Lung (tissue), 11 donors: ENCODE measurements at regions not wholly inside any gene's neighbourhood (a gene's known extent, or its start where the extent isn't known, plus 50 kb on each side); places are given as distances from the start of the nearest gene placed in this dataset.

Experiments
- ATAC-seq: fragments of 200-7000 bp; cut with Tn5 transposase; one replicate; pipeline ENCODE4 v1.9.1; 2020; ENCODE audit warnings: moderate number of reproducible peaks; ENCODE audit not compliant: insufficient read depth, low FRiP score
- DNase-seq, 3 donors: peaks; one replicate each; pipeline ENCODE4 v3.0.0-alpha.2; 2013 to 2017
- H3K27ac ChIP-seq, 2 donors: one replicate each; pipeline ENCODE4 v1.5.1; 2013; ENCODE audit warnings: mild to moderate bottlenecking in 2 of 2, moderate library complexity in 2 of 2, control low read depth in 1 of 2, inconsistent platforms in 1 of 2, low read depth in 1 of 2, low read length in 1 of 2
- H3K27me3 ChIP-seq, 3 donors: one replicate each; pipeline ENCODE4 v1.5.1; 2013; ENCODE audit warnings: low read length in 2 of 3; ENCODE audit not compliant: control insufficient read depth in 3 of 3, insufficient read depth in 3 of 3
- H3K36me3 ChIP-seq, 4 donors: one replicate each; pipeline ENCODE4 v1.5.1; 2013; ENCODE audit warnings: low read length in 4 of 4, mild to moderate bottlenecking in 1 of 4, moderate library complexity in 1 of 4; ENCODE audit not compliant: control insufficient read depth in 4 of 4, insufficient read depth in 4 of 4
- H3K4me1 ChIP-seq, 5 donors: one replicate each; pipeline ENCODE4 v1.5.1; 2013; ENCODE audit warnings: low read length in 5 of 5, mild to moderate bottlenecking in 2 of 5, moderate library complexity in 1 of 5; ENCODE audit not compliant: control insufficient read depth in 5 of 5, insufficient read depth in 5 of 5
- H3K4me3 ChIP-seq: one replicate; pipeline ENCODE4 v1.5.1; 2013; ENCODE audit warnings: mild to moderate bottlenecking, control low read depth, moderate library complexity
- H3K9ac ChIP-seq, 2 donors: one replicate each; pipeline ENCODE4 v1.5.1; 2013; ENCODE audit warnings: low read length in 2 of 2, control low read depth in 1 of 2; ENCODE audit not compliant: insufficient read depth in 1 of 2
- H3K9me3 ChIP-seq, 4 donors: one replicate each; pipeline ENCODE4 v1.5.1; 2013; ENCODE audit warnings: low read length in 3 of 4, mild to moderate bottlenecking in 1 of 4, moderate library complexity in 1 of 4; ENCODE audit not compliant: control insufficient read depth in 4 of 4, insufficient read depth in 3 of 4
- CTCF ChIP-seq: IDR thresholded peaks from 2 replicates; pipeline ENCODE4 v1.5.1; 2012; ENCODE audit warnings: mild to moderate bottlenecking; ENCODE audit errors: control extremely low read depth, extremely low read depth
- WGBS, 2 donors: extraction: QIAGEN DNeasy Blood & Tissue Kit; methylation state at CpG; one replicate each; pipeline ENCODE4 v1.1.7; 2013; 5-methylcytosine and 5-hydroxymethylcytosine counted together
- donor health status: control.
- donor health status: control.
- donor health status: Bipolar disorder and iron deficiency.
- donor health status: healthy.
- donor health status: DM: yes; HTN: yes; CAD: no.

- 67 to 87% methylated on average over 3 of the region's 3 CpGs for WGBS, 2 donors
- DNase-seq (no peak), ATAC-seq (no peak)
- no peaks in the 10 kb centered on the region for H3K36me3 ChIP-seq
- no peak for TF ChIP-seq CTCF
- no peaks in the 10 kb centered on the region for H3K27me3 ChIP-seq
- H3K9ac ChIP-seq, result no peak overlapping the region
- no peak overlapping the region for H3K4me3 ChIP-seq
- H3K27ac ChIP-seq, result no peak overlapping the region
- H3K9me3 ChIP-seq, result peaks cover 0 to 2% (median 0%) of the 10 kb centered on the region in 4 donors
- H3K4me1 ChIP-seq, result no peaks in the 10 kb centered on the region
Observed at GRCh38 chr1:63041660-63042059, 257.7 kb downstream of the ATG4C start.

DNA sequence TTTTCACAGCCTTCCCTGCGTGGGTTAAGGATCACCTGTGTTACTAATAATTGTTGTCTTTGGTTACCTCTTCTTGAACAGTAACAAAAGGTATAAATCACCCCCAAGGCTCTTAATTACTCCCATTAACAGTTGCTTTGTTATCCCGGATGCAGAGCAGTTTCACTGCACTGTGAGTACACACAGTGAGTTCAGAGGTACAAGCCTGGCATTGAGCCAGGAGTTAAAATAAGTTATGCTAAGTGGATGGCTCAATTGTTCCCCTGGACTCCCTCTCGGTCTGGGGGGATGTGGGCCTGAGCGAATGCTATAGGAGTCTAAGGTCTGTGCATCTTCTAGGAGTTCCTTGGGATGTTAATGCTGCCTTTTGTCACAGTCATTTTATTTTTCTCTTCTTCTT, 258.3 kb downstream of the ATG4C start:
- no peak overlapping the region for H3K4me3 ChIP-seq
- 42 to 47% methylated on average over 4 of the region's 4 CpGs for WGBS, 2 donors
- no peak for TF ChIP-seq CTCF
- H3K9me3 ChIP-seq, result peaks cover 0 to 2% (median 0%) of the 10 kb centered on the region in 4 donors
- no peaks in the 10 kb centered on the region for H3K36me3 ChIP-seq
- no peaks in the 10 kb centered on the region for H3K4me1 ChIP-seq
- H3K9ac ChIP-seq, result no peak overlapping the region
- ATAC-seq (no peak), DNase-seq (peak; percentile 22 to 50 (median 23))
- H3K27me3 ChIP-seq, result no peaks in the 10 kb centered on the region
- H3K27ac ChIP-seq, result no peak overlapping the region

- no peak for DNase-seq
- Histone ChIP-seq H3K4me1 (no peaks in the 10 kb centered on the region), H3K9ac (no peak overlapping the region), H3K27ac (no peak overlapping the region), H3K36me3 (no peaks in the 10 kb centered on the region), H3K27me3 (no peaks in the 10 kb centered on the region), H3K9me3 (peaks cover 0 to 2% (median 0%) of the 10 kb centered on the region in 4 donors), H3K4me3 (no peak overlapping the region)
- ATAC-seq, result no peak
- no peak for TF ChIP-seq CTCF
- WGBS, 2 donors, result 93 to 94% methylated on average over 2 of the region's 2 CpGs
Observed at GRCh38 chr1:63046539-63046938, 262.6 kb downstream of the ATG4C start.

DNA sequence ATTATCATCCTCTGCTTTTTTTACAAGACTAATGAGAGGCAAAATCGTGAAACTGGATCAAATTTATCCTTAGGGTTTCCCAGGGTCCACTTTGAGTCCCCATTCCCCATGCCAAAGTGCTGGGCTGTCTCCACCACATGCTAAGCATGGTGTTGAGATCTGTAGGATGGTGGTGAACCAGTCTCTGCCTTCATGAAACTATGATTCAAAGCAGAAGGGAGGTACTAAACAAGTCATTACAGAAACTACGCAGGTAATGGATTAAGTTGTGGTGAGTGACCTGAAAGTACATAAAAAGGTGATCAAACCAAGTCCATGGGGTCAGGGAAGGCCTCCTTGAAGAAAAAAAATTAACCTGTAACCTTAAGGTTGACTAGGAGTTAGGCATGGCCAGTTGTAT, 265.2 kb downstream of the ATG4C start:
- Histone ChIP-seq H3K27ac (no peak overlapping the region), H3K27me3 (no peaks in the 10 kb centered on the region), H3K4me3 (no peak overlapping the region), H3K9me3 (no peaks in the 10 kb centered on the region), H3K4me1 (no peaks in the 10 kb centered on the region), H3K36me3 (no peaks in the 10 kb centered on the region), H3K9ac (no peak overlapping the region)
- DNase-seq, result no peak
- 70 to 72% methylated on average over 2 of the region's 2 CpGs for WGBS, 2 donors
- ATAC-seq, result no peak
- TF ChIP-seq CTCF, result no peak
